Body of pancreas (tissue), 4 donors: ENCODE measurements at regions not wholly inside any gene's neighbourhood (a gene's known extent, or its start where the extent isn't known, plus 50 kb on each side); places are given as distances from the start of the nearest gene placed in this dataset.

Experiments
- ATAC-seq: fragments of 150-250 bp; one replicate; pipeline ENCODE4 v1.9.1; 2016
- DNase-seq, 4 donors: peaks; one replicate each; pipeline ENCODE4 v3.0.0-alpha.2; 2019
- H3K27ac ChIP-seq, 4 donors: fragments of 200-600 bp; sonication (generic); 1 replicate in 3 of 4; 2 replicates in 1 of 4; pipeline versions ENCODE4 v1.5.1 to v1.6.1; 2016 to 2019; ENCODE audit warnings: mild to moderate bottlenecking in 1 of 4, mixed read lengths in 1 of 4, moderate library complexity in 1 of 4
- H3K27me3 ChIP-seq, 2 donors: fragments of 200-600 bp; sonication (generic); one replicate each; pipeline ENCODE4 v1.6.0; 2016; ENCODE audit warnings: mild to moderate bottlenecking in 1 of 2
- H3K36me3 ChIP-seq, 2 donors: fragments of 200-600 bp; sonication (generic); replicated peaks in 1 of 2; 2 replicates each; pipeline ENCODE4 v1.5.1; 2016; ENCODE audit warnings: low read depth in 2 of 2; ENCODE audit not compliant: insufficient read depth in 1 of 2
- H3K4me1 ChIP-seq: fragments of 200-600 bp; sonication (generic); one replicate; pipeline ENCODE4 v1.6.0; 2016
- H3K4me3 ChIP-seq, 2 donors: fragments of 200-600 bp; sonication (generic); 1 replicate in 1 of 2; 2 replicates in 1 of 2; pipeline ENCODE4 v1.5.1; 2016 to 2019
- H3K9me3 ChIP-seq, 3 donors: fragments of 200-600 bp; sonication (generic); 1 replicate in 2 of 3; 2 replicates in 1 of 3; pipeline ENCODE4 v1.5.1; 2016
- POLR2A ChIP-seq, 3 donors: fragments of 450-650 bp; IDR thresholded peaks; one replicate each; pipeline ENCODE4 v1.6.1; 2016; ENCODE audit warnings: antibody characterized with exemption in 3 of 3, mild to moderate bottlenecking in 2 of 3
- WGBS, 2 donors: methylation state at CpG; one replicate each; pipeline ENCODE4 v1.1.5; 2017; 5-methylcytosine and 5-hydroxymethylcytosine counted together
- intact Hi-C: fragments of 100-400 bp; cut with DNase I; formaldehyde crosslinking; loops from one replicate; pipeline ENCODE4 v1.15.1; 2023
- TF ChIP-seq, protein P1 (sequence below), 7 experiments: fragments of 450-650 bp in 4 of 7; fragments of 200-600 bp in 3 of 7; sonication (generic) in 3 of 7; IDR thresholded peaks; one replicate each; pipeline ENCODE4 v1.5.1; 2016 to 2019; ENCODE audit warnings: antibody characterized with exemption in 7 of 7

DNA sequence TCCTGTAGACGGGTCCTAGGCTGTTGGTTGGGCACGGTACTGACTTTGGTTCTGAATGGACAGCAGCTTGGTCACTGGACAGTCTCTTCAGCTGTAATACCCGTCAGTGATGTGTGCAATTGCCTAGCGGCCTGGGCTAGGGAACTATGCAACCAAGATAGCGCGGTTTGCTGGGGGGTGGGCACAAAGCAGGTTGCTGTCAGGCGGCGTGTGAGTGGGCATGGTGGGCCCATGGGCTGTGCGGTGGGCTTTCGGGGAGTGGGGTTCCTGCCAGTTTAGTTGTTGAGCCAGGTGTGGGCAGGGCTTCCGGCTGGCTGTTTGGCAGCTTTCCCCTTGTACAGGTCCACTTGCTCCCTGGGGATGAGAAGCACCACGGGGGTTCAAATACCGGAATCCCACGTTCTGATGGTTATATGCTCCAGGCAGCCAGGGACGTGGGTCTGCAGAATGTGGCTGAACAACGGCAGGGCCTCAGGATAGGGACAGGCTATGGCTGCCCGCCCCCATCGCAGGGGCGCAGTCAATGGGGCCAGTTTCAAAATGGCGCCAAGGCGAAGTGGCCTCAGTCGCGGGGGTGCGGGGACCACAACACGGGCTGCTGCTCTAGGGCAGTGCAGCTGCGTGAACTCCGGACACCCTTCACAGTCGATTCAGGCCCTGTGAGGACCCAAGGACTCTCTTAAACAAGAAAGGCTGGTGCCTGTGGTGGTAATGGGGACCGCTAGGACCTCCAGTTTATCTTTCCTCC, 407.5 kb upstream of the FIGN start:
- TF ChIP-seq, protein P1, sequence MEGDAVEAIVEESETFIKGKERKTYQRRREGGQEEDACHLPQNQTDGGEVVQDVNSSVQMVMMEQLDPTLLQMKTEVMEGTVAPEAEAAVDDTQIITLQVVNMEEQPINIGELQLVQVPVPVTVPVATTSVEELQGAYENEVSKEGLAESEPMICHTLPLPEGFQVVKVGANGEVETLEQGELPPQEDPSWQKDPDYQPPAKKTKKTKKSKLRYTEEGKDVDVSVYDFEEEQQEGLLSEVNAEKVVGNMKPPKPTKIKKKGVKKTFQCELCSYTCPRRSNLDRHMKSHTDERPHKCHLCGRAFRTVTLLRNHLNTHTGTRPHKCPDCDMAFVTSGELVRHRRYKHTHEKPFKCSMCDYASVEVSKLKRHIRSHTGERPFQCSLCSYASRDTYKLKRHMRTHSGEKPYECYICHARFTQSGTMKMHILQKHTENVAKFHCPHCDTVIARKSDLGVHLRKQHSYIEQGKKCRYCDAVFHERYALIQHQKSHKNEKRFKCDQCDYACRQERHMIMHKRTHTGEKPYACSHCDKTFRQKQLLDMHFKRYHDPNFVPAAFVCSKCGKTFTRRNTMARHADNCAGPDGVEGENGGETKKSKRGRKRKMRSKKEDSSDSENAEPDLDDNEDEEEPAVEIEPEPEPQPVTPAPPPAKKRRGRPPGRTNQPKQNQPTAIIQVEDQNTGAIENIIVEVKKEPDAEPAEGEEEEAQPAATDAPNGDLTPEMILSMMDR (IDR thresholded peaks at IDR 0.05): no peak
- no peak for TF ChIP-seq POLR2A (IDR thresholded peaks at IDR 0.05)
- H3K4me1 ChIP-seq: no peaks in the 10 kb centered on the region
- H3K27ac ChIP-seq: no peak overlapping the region
- ATAC-seq (no peak), DNase-seq (no peak)
- intact Hi-C loops: no loop called here
- no peaks in the 10 kb centered on the region for H3K27me3 ChIP-seq
- H3K4me3 ChIP-seq: no peak overlapping the region
- H3K9me3 ChIP-seq: no peaks in the 10 kb centered on the region
- H3K36me3 ChIP-seq: no peaks in the 10 kb centered on the region
- 80 to 93% methylated on average over 17 to 27 of the region's 29 CpGs for WGBS, 2 donors

DNA sequence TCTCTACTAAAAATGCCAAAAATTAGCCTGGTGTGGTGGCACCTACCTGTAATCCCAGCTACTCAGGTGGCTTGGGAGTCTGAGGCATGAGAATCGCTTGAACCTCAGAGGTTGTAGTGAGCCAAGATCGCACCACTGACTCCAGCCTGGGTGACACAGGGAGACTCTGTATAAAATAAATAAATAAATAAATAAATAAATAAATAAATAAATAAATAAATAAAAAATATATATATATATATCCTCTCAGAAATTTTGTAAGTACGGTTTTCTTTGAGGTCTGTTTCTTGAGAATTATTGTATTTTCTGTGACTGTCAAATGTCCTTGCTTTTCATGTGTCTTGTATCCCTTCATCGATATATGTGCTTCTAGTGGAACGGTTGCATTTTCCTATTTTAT, 406.9 kb upstream of the FIGN start:
- intact Hi-C loops: no loop called here
- WGBS, 2 donors: 92 to 96% methylated on average over 5 of the region's 5 CpGs

DNA sequence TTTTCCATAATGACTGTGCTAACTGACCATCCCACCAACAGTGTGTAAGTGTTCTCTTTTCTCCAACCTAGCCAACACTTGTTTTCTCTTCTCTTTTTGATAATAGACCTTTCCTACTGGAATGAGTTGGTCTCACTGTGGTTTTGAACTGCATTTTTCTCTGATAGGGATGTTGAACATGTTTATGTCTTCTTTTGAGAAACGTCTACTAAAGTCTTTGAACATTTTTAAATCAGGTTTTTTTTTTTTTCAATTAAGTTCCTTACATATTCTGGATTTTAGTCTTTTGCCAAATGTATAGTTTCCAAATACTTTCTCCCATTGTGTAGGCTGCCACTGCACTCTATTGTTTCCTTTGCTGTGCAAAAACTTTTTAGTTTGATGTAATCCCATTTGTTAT, 405.5 kb upstream of the FIGN start:
- no peak for DNase-seq
- TF ChIP-seq POLR2A (IDR thresholded peaks at IDR 0.05): no peak
- TF ChIP-seq, protein P1 (IDR thresholded peaks at IDR 0.05): no peak
- no peaks in the 10 kb centered on the region for H3K9me3 ChIP-seq
- no peak overlapping the region for H3K4me3 ChIP-seq
- H3K27ac ChIP-seq: no peak overlapping the region
- H3K36me3 ChIP-seq: no peaks in the 10 kb centered on the region
- no peaks in the 10 kb centered on the region for H3K4me1 ChIP-seq
- ATAC-seq: no peak
- WGBS, 2 donors: 23 to 25% methylated on average over 1 of the region's 1 CpG
- H3K27me3 ChIP-seq: no peaks in the 10 kb centered on the region
- intact Hi-C loops: no loop called here

More for the DNA sequence above, 406.9 kb upstream of the FIGN start:
- Histone ChIP-seq H3K4me3 (no peak overlapping the region), H3K4me1 (no peaks in the 10 kb centered on the region), H3K9me3 (no peaks in the 10 kb centered on the region), H3K27me3 (no peaks in the 10 kb centered on the region), H3K27ac (no peak overlapping the region), H3K36me3 (no peaks in the 10 kb centered on the region)
- DNase-seq: no peak
- no peak for ATAC-seq
- TF ChIP-seq POLR2A (IDR thresholded peaks at IDR 0.05): no peak
- TF ChIP-seq, protein P1 (IDR thresholded peaks at IDR 0.05): no peak

DNA sequence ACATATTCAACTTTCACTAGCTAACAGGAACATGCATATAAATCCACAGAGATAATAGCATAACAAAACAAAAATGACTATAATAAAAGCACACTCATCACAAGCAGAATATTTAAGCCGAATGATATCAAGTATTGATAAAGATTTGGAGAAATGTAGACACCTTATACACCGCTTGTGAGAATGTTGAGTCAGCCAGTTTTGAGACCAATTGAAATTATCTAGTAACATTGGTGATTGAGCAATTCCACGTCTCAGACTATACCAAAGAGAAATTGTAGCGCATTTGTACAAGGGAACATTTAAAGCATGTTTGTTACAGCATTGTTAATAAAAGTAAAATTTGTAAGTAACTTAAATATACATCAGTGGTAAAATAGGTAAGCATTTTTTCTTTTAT, 402.9 kb upstream of the FIGN start:
- Histone ChIP-seq H3K27ac (no peak overlapping the region), H3K4me3 (no peak overlapping the region), H3K4me1 (no peaks in the 10 kb centered on the region), H3K36me3 (no peaks in the 10 kb centered on the region), H3K27me3 (no peaks in the 10 kb centered on the region), H3K9me3 (no peaks in the 10 kb centered on the region)
- intact Hi-C loops: no loop called here
- whole genome bisulfite sequencing, 2 donors: 61 to 72% methylated on average over 4 of the region's 4 CpGs
- DNase-seq: no peak
- ATAC-seq: no peak
- TF ChIP-seq POLR2A (IDR thresholded peaks at IDR 0.05): no peak
- TF ChIP-seq, protein P1 (IDR thresholded peaks at IDR 0.05): no peak

DNA sequence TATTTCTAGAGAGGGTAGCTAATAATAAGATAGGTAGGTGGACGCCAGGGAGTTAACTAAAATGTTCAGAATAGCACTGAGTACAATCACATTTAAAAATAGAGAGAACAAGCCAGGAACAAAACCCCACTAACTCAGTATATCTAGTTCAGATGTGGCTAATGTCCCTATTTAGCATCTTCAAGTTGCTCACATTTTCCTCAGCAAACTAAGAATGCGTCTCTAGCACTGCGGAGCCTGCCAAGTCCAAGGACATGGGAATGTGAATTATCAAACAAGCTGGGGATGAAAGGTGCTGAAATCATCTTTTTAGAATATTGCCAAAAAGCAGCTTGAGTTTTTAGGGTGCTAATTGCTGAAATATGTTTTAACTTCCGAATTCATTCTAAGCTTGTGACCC, 398.5 kb upstream of the FIGN start:
- no peak overlapping the region for H3K27ac ChIP-seq
- WGBS, 2 donors: 54 to 61% methylated on average over 4 of the region's 4 CpGs
- no peaks in the 10 kb centered on the region for H3K4me1 ChIP-seq
- no peaks in the 10 kb centered on the region for H3K27me3 ChIP-seq
- H3K36me3 ChIP-seq: no peaks in the 10 kb centered on the region
- intact Hi-C loops: no loop called here
- no peaks in the 10 kb centered on the region for H3K9me3 ChIP-seq
- TF ChIP-seq, protein P1 (IDR thresholded peaks at IDR 0.05): no peak
- TF ChIP-seq POLR2A (IDR thresholded peaks at IDR 0.05): no peak
- DNase-seq: no peak
- ATAC-seq: no peak
- no peak overlapping the region for H3K4me3 ChIP-seq
